ENCODE measurements at regions not wholly inside any gene's neighbourhood (a gene's known extent, or its start where the extent isn't known, plus 50 kb on each side); places are given as distances from the start of the nearest gene placed in this dataset.

GRCh38 chr4:176500894-176501293 is 181.1 kb downstream of the SPCS3 start:
- no peak for DNase-seq (ENCODE audit: low spot score)
- TF ChIP-seq CTCF (IDR thresholded peaks at IDR 0.05; ENCODE audit: extremely low read depth, missing control alignments): no peak

- no peak for TF ChIP-seq CTCF (IDR thresholded peaks at IDR 0.05; ENCODE audit: extremely low read depth, missing control alignments)
- no peak for DNase-seq (ENCODE audit: low spot score)
These were observed 184.4 kb downstream of the SPCS3 start for GRCh38 chr4:176504118-176504517.

- no peak for TF ChIP-seq CTCF (IDR thresholded peaks at IDR 0.05; ENCODE audit: extremely low read depth, missing control alignments)
- no peak for DNase-seq (ENCODE audit: low spot score)
These were observed 188.2 kb downstream of the SPCS3 start for GRCh38 chr4:176507845-176508533.

GRCh38 chr4:176508780-176509331 is 189.1 kb downstream of the SPCS3 start:
- no peak for TF ChIP-seq CTCF (IDR thresholded peaks at IDR 0.05; ENCODE audit: extremely low read depth, missing control alignments)
- DNase-seq (ENCODE audit: low spot score): no peak

- DNase-seq (ENCODE audit: low spot score): no peak
- no peak for TF ChIP-seq CTCF (IDR thresholded peaks at IDR 0.05; ENCODE audit: extremely low read depth, missing control alignments)
These were observed 205.8 kb downstream of the SPCS3 start for GRCh38 chr4:176525576-176525975.

- no peak for TF ChIP-seq CTCF (IDR thresholded peaks at IDR 0.05; ENCODE audit: extremely low read depth, missing control alignments)
- DNase-seq (ENCODE audit: low spot score): no peak
These were observed 206.9 kb downstream of the SPCS3 start for GRCh38 chr4:176526704-176527103.

- no peak for DNase-seq (ENCODE audit: low spot score)
- no peak for TF ChIP-seq CTCF (IDR thresholded peaks at IDR 0.05; ENCODE audit: extremely low read depth, missing control alignments)
These were observed 209.8 kb downstream of the SPCS3 start for GRCh38 chr4:176529574-176529973.

Data from GM20000 (cell line).